Naive thymus-derived CD4-positive, alpha-beta T cell (primary cell): ENCODE measurements at regions not wholly inside any gene's neighbourhood (a gene's known extent, or its start where the extent isn't known, plus 50 kb on each side); places are given as distances from the start of the nearest gene placed in this dataset.
"Not testable (repeated sequence)": the region's sequence is repeated elsewhere in the genome, so short reads cannot be mapped to it uniquely, and the experiment has no call there.

ENCODE experiments used
- ATAC-seq: fragments of 150-1000 bp; cut with Tn5 transposase; 2 replicates; pipeline ENCODE4 v1.10.0; 2021; ENCODE audit warnings: mild to moderate bottlenecking, moderate library complexity
- CTCF ChIA-PET: fragments of 350-600 bp; sonication (Branson Sonifier 250); formaldehyde crosslinking; loops from one replicate; lab custom pipeline; 2021; ENCODE audit warnings: antibody characterized with exemption; lab: Charles Lee
- POLR2A ChIA-PET: fragments of 350-600 bp; sonication (Branson Sonifier 250); formaldehyde crosslinking; loops from one replicate; lab custom pipeline; 2021; ENCODE audit warnings: antibody characterized with exemption, inconsistent platforms; lab: Charles Lee
- DNase-seq, 9 donors: peaks; one replicate each; pipeline versions ENCODE4 v3.0.0 to v3.0.0-alpha.2; 2020 to 2022; ENCODE audit warnings: mixed read lengths in 1 of 9
- H3K27ac ChIP-seq: one replicate; pipeline ENCODE4 v1.7.0; 2013; ENCODE audit warnings: mild to moderate bottlenecking, low read depth, low read length, moderate library complexity
- H3K27me3 ChIP-seq, 2 donors: one replicate each; pipeline ENCODE4 v1.7.0; 2013; ENCODE audit warnings: low read length in 2 of 2, mild to moderate bottlenecking in 2 of 2, moderate library complexity in 2 of 2; ENCODE audit not compliant: control insufficient read depth in 2 of 2, insufficient read depth in 2 of 2
- H3K36me3 ChIP-seq, 3 experiments: 1 replicate in 2 of 3; 2 replicates in 1 of 3; pipeline ENCODE4 v1.7.0; 2013; ENCODE audit warnings: low read length in 3 of 3, mild to moderate bottlenecking in 3 of 3, moderate library complexity in 1 of 3; ENCODE audit not compliant: insufficient read depth in 3 of 3, control insufficient read depth in 2 of 3
- H3K4me1 ChIP-seq, 2 donors: one replicate each; pipeline ENCODE4 v1.7.0; 2013; ENCODE audit warnings: low read length in 2 of 2, mild to moderate bottlenecking in 2 of 2, moderate library complexity in 1 of 2; ENCODE audit not compliant: control insufficient read depth in 2 of 2, insufficient read depth in 2 of 2
- H3K4me3 ChIP-seq: 2 replicates; pipeline ENCODE4 v1.7.0; 2013; ENCODE audit warnings: mild to moderate bottlenecking, low read length
- H3K9me3 ChIP-seq, 3 experiments: 1 replicate in 2 of 3; 2 replicates in 1 of 3; pipeline ENCODE4 v1.7.0; 2013; ENCODE audit warnings: low read length in 3 of 3; ENCODE audit not compliant: control insufficient read depth in 2 of 3
- H3K27ac Mint-ChIP-seq, 9 donors: one replicate each; pipeline ENCODE4 v1.8.0; 2020 to 2022; ENCODE audit warnings: mixed read lengths in 9 of 9, mild to moderate bottlenecking in 8 of 9, moderate library complexity in 5 of 9, inconsistent platforms in 2 of 9
- H3K27me3 Mint-ChIP-seq, 5 donors: one replicate each; pipeline ENCODE4 v1.8.0; 2021 to 2022; ENCODE audit warnings: mixed read lengths in 5 of 5, mild to moderate bottlenecking in 1 of 5
- H3K36me3 Mint-ChIP-seq, 5 donors: one replicate each; pipeline ENCODE4 v1.8.0; 2020 to 2022; ENCODE audit warnings: mixed read lengths in 5 of 5, mild to moderate bottlenecking in 3 of 5, inconsistent platforms in 1 of 5
- H3K4me1 Mint-ChIP-seq, 7 donors: one replicate each; pipeline ENCODE4 v1.8.0; 2020 to 2022; ENCODE audit warnings: mixed read lengths in 7 of 7, mild to moderate bottlenecking in 3 of 7, inconsistent platforms in 1 of 7
- H3K4me3 Mint-ChIP-seq, 10 donors: one replicate each; pipeline ENCODE4 v1.8.0; 2020 to 2022; ENCODE audit warnings: mild to moderate bottlenecking in 10 of 10, mixed read lengths in 10 of 10, moderate library complexity in 6 of 10, inconsistent platforms in 2 of 10
- H3K9me3 Mint-ChIP-seq, 11 donors: one replicate each; pipeline ENCODE4 v1.8.0; 2020 to 2022; ENCODE audit warnings: mixed read lengths in 11 of 11, mild to moderate bottlenecking in 4 of 11, inconsistent platforms in 1 of 11, moderate library complexity in 1 of 11
- intact Hi-C, 2 donors: fragments of 100-400 bp; cut with micrococcal nuclease; formaldehyde crosslinking; loops; one replicate each; pipeline ENCODE4 v1.15.1; 2023

- DNase-seq, H3K4me3 Mint-ChIP-seq, POLR2A ChIA-PET, H3K36me3 Mint-ChIP-seq, H3K27ac Mint-ChIP-seq, H3K27me3 ChIP-seq, H3K27me3 Mint-ChIP-seq, H3K4me1 ChIP-seq, H3K36me3 ChIP-seq, intact Hi-C loops, H3K4me1 Mint-ChIP-seq, H3K27ac ChIP-seq, CTCF ChIA-PET, H3K4me3 ChIP-seq, ATAC-seq: not testable (repeated sequence)
- H3K9me3 Mint-ChIP-seq = peaks cover 0 to 40% (median 13%) of the 10 kb centered on the region in 11 donors
- H3K9me3 ChIP-seq = peaks cover 0 to 12% (median 0%) of the 10 kb centered on the region in 3 experiments
Measured at GRCh38 chr9:65455136-65455535, 170.1 kb upstream of the FOXD4L5 start.

GRCh38 chr9:65454666-65455065, 169.7 kb upstream of the FOXD4L5 start:
- H3K4me1 Mint-ChIP-seq, H3K27me3 Mint-ChIP-seq, H3K4me3 ChIP-seq, DNase-seq, intact Hi-C loops, H3K36me3 ChIP-seq, POLR2A ChIA-PET, H3K27ac Mint-ChIP-seq, H3K27me3 ChIP-seq, H3K27ac ChIP-seq, H3K36me3 Mint-ChIP-seq, CTCF ChIA-PET, ATAC-seq, H3K4me1 ChIP-seq, H3K4me3 Mint-ChIP-seq: not testable (repeated sequence)
- peaks cover 0 to 39% (median 13%) of the 10 kb centered on the region in 11 donors for H3K9me3 Mint-ChIP-seq
- H3K9me3 ChIP-seq = peaks cover 0 to 12% (median 0%) of the 10 kb centered on the region in 3 experiments

DNA sequence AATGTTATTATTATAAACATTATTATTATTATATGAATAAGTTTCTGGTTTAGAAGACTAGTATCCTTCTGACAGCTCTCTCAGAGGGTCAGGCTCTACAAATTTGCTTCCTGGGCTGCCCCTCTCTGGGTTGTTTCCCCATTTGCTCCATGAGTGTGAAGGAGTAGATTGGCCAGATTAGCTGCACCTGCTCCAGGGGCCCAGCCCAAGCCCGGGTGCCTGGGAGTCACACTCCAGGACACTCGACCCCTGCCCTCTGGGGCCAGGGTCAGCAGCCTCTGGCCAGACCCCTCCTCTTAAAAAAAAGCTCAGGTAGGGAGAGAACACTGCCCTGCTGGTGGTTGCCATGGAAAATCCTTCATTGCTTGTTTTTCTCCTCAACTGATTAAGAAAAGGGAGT, 169.0 kb upstream of the FOXD4L5 start:
- ATAC-seq, H3K27ac ChIP-seq, H3K36me3 ChIP-seq, intact Hi-C loops, H3K4me3 Mint-ChIP-seq, H3K4me1 Mint-ChIP-seq, H3K9me3 ChIP-seq, H3K27ac Mint-ChIP-seq, H3K36me3 Mint-ChIP-seq, DNase-seq, POLR2A ChIA-PET, H3K4me1 ChIP-seq, H3K27me3 Mint-ChIP-seq, CTCF ChIA-PET, H3K27me3 ChIP-seq, H3K4me3 ChIP-seq: not testable (repeated sequence)
- H3K9me3 Mint-ChIP-seq = peaks cover 0 to 41% (median 14%) of the 10 kb centered on the region in 11 donors

- intact Hi-C loops, CTCF ChIA-PET, H3K4me3 ChIP-seq, DNase-seq, POLR2A ChIA-PET, H3K27me3 Mint-ChIP-seq, H3K27ac Mint-ChIP-seq, H3K27me3 ChIP-seq, H3K27ac ChIP-seq, H3K36me3 ChIP-seq, ATAC-seq, H3K36me3 Mint-ChIP-seq, H3K4me1 ChIP-seq, H3K9me3 ChIP-seq, H3K4me3 Mint-ChIP-seq, H3K4me1 Mint-ChIP-seq: not testable (repeated sequence)
- peaks cover 0 to 49% (median 28%) of the 10 kb centered on the region in 11 donors for H3K9me3 Mint-ChIP-seq
Measured at GRCh38 chr9:65449886-65450610, 165.0 kb upstream of the FOXD4L5 start.

- no peak overlapping the region for H3K27ac ChIP-seq
- peaks cover 0 to 48% (median 28%) of the 10 kb centered on the region in 11 donors for H3K9me3 Mint-ChIP-seq
- H3K4me1 ChIP-seq = no peaks in the 10 kb centered on the region
- no peaks in the 10 kb centered on the region for H3K27me3 ChIP-seq
- no peak overlapping the region for H3K4me3 Mint-ChIP-seq
- no peaks in the 10 kb centered on the region for H3K4me1 Mint-ChIP-seq
- ATAC-seq = no peak
- POLR2A ChIA-PET = no interaction called here
- intact Hi-C loops = no loop called here
- DNase-seq = no peak
- no peak overlapping the region for H3K27ac Mint-ChIP-seq
- no peaks in the 10 kb centered on the region for H3K36me3 ChIP-seq
- CTCF ChIA-PET = no interaction called here
- no peaks in the 10 kb centered on the region for H3K9me3 ChIP-seq
- H3K4me3 ChIP-seq = no peak overlapping the region
- H3K27me3 Mint-ChIP-seq = no peaks in the 10 kb centered on the region
- peaks cover 0 to 4% (median 0%) of the 10 kb centered on the region in 5 donors for H3K36me3 Mint-ChIP-seq
Measured at GRCh38 chr9:65449423-65449822, 164.4 kb upstream of the FOXD4L5 start.

DNA sequence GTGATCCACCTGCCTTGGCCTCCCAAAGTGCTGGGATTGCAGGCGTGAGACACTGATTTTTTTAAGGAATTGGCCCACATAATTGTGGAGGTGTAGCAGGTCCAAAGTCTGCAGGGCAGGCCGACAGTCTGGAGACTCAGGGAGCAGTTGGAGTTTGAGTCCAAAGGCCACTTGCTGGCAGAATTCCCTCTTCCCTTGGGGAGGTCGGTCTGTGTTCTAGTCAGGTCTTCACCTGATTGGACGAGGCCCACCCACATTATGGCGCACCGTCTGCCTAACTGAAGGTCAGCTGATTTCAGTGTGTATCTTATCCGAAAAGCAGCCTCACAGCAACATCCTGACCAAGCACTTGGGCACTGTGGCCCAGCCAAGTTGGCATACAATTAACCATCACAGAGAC, 162.1 kb upstream of the FOXD4L5 start:
- POLR2A ChIA-PET, H3K9me3 ChIP-seq, H3K36me3 Mint-ChIP-seq, H3K4me1 ChIP-seq, H3K27me3 ChIP-seq, H3K36me3 ChIP-seq, CTCF ChIA-PET, H3K27ac ChIP-seq, H3K27me3 Mint-ChIP-seq, intact Hi-C loops, H3K27ac Mint-ChIP-seq, ATAC-seq, H3K4me1 Mint-ChIP-seq, H3K4me3 Mint-ChIP-seq, H3K4me3 ChIP-seq, DNase-seq: not testable (repeated sequence)
- H3K9me3 Mint-ChIP-seq = peaks cover 0 to 35% (median 20%) of the 10 kb centered on the region in 11 donors

DNA sequence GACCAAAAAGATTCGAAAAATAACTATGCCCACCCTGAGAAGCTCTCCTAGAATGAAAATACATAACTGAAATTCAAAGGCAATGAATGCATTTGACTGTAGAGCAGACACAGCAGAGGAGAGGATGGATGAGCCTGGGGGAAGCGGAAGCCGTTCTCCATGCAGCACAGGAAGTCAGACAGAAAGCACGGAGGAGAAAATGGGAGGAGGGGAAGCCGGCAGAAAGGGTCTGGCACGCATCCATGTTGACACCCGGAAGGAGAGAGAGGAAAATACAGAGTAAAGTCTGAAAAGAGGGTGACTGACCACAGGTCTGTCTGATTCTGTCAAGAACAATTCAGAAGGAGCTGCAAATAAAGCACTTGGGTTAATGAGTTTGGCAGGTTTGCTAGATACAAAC, 161.0 kb upstream of the FOXD4L5 start:
- not testable (repeated sequence) for H3K36me3 Mint-ChIP-seq

More for the DNA sequence above, 161.0 kb upstream of the FOXD4L5 start:
- H3K27me3 ChIP-seq, H3K4me1 Mint-ChIP-seq, intact Hi-C loops, ATAC-seq, H3K9me3 ChIP-seq, POLR2A ChIA-PET, H3K4me3 ChIP-seq, CTCF ChIA-PET, H3K27ac ChIP-seq, H3K27ac Mint-ChIP-seq, H3K4me1 ChIP-seq, H3K27me3 Mint-ChIP-seq, H3K4me3 Mint-ChIP-seq, DNase-seq, H3K36me3 ChIP-seq: not testable (repeated sequence)
- peaks cover 0 to 35% (median 14%) of the 10 kb centered on the region in 11 donors for H3K9me3 Mint-ChIP-seq
